NCI-H1092 (cell line): ENCODE measurements at regions not wholly inside any gene's neighbourhood (a gene's known extent, or its start where the extent isn't known, plus 50 kb on each side); places are given as distances from the start of the nearest gene placed in this dataset.
"Not testable (repeated sequence)": the region's sequence is repeated elsewhere in the genome, so short reads cannot be mapped to it uniquely, and the experiment has no call there.

ENCODE experiments used
- DNase-seq: peaks from one replicate; lab custom pipeline; 2025; lab: John Stamatoyannopoulos, UW

GRCh38 chr22:48757985-48758561, 1069.6 kb downstream of the BRD1 start:
- no peak for DNase-seq

- DNase-seq = no peak
These were observed 1070.1 kb downstream of the BRD1 start for GRCh38 chr22:48757581-48757980.

GRCh38 chr22:48757135-48757534, 1070.5 kb downstream of the BRD1 start:
- not testable (repeated sequence) for DNase-seq

GRCh38 chr22:48756146-48757111, 1071.2 kb downstream of the BRD1 start:
- no peak for DNase-seq

GRCh38 chr22:48755059-48755949, 1072.4 kb downstream of the BRD1 start:
- DNase-seq = no peak

GRCh38 chr22:48754611-48755058, 1073.0 kb downstream of the BRD1 start:
- no peak for DNase-seq

GRCh38 chr22:48753752-48754517, 1073.7 kb downstream of the BRD1 start:
- DNase-seq = no peak

- no peak for DNase-seq
These were observed 1074.3 kb downstream of the BRD1 start for GRCh38 chr22:48753381-48753730.

- DNase-seq = no peak
These were observed 1075.0 kb downstream of the BRD1 start for GRCh38 chr22:48752451-48753380.

GRCh38 chr22:48751539-48752437, 1075.9 kb downstream of the BRD1 start:
- DNase-seq = no peak

- no peak for DNase-seq
These were observed 1076.7 kb downstream of the BRD1 start for GRCh38 chr22:48750826-48751440.

- DNase-seq = no peak
These were observed 1077.4 kb downstream of the BRD1 start for GRCh38 chr22:48750282-48750681.

GRCh38 chr22:48749555-48750227, 1078.0 kb downstream of the BRD1 start:
- DNase-seq = no peak

GRCh38 chr22:48748860-48749554, 1078.7 kb downstream of the BRD1 start:
- no peak for DNase-seq

GRCh38 chr22:48748113-48748859, 1079.4 kb downstream of the BRD1 start:
- DNase-seq = no peak

- DNase-seq = no peak
These were observed 1080.8 kb downstream of the BRD1 start for GRCh38 chr22:48746789-48747425.
